Activated T-cell treated with anti-CD3 and anti-CD28 coated beads for 4 hours (primary cell): ENCODE measurements at regions not wholly inside any gene's neighbourhood (a gene's known extent, or its start where the extent isn't known, plus 50 kb on each side); places are given as distances from the start of the nearest gene placed in this dataset.
"Not testable (repeated sequence)": the region's sequence is repeated elsewhere in the genome, so short reads cannot be mapped to it uniquely, and the experiment has no call there.

Source experiments
- DNase-seq: peaks from one replicate; pipeline ENCODE4 v3.0.0-alpha.2; 2020

GRCh38 chr12:65742018-65743010 is 82.0 kb upstream of the HMGA2 start:
- peak; percentile 8 for DNase-seq

- DNase-seq: not testable (repeated sequence)
These were observed 79.9 kb upstream of the HMGA2 start for GRCh38 chr12:65744236-65744840.

- no peak for DNase-seq
These were observed 76.9 kb upstream of the HMGA2 start for GRCh38 chr12:65747338-65747737.

- DNase-seq: no peak
These were observed 76.0 kb upstream of the HMGA2 start for GRCh38 chr12:65748332-65748731.

GRCh38 chr12:65754290-65754689 is 70.0 kb upstream of the HMGA2 start:
- no peak for DNase-seq

- no peak for DNase-seq
These were observed 69.3 kb upstream of the HMGA2 start for GRCh38 chr12:65754744-65755595.

GRCh38 chr12:65755596-65755978 is 68.7 kb upstream of the HMGA2 start:
- DNase-seq: no peak

- DNase-seq: no peak
These were observed 68.0 kb upstream of the HMGA2 start for GRCh38 chr12:65756267-65756666.

- DNase-seq: no peak
These were observed 67.2 kb upstream of the HMGA2 start for GRCh38 chr12:65756956-65757511.

GRCh38 chr12:65758401-65758800 is 65.9 kb upstream of the HMGA2 start:
- no peak for DNase-seq

- DNase-seq: no peak
These were observed 64.5 kb upstream of the HMGA2 start for GRCh38 chr12:65759735-65760134.

- DNase-seq: no peak
These were observed 63.0 kb upstream of the HMGA2 start for GRCh38 chr12:65761301-65761700.

- DNase-seq: no peak
These were observed 60.0 kb upstream of the HMGA2 start for GRCh38 chr12:65764325-65764724.

- no peak for DNase-seq
These were observed 58.9 kb upstream of the HMGA2 start for GRCh38 chr12:65765436-65765813.

GRCh38 chr12:65769880-65770279 is 54.4 kb upstream of the HMGA2 start:
- DNase-seq: no peak
